Esophagus squamous epithelium (tissue), 5 donors: ENCODE measurements at regions not wholly inside any gene's neighbourhood (a gene's known extent, or its start where the extent isn't known, plus 50 kb on each side); places are given as distances from the start of the nearest gene placed in this dataset.

Experiments used
- DNase-seq: peaks from one replicate; lab custom pipeline; 2025; lab: John Stamatoyannopoulos, UW
- H3K27ac ChIP-seq, 4 donors: fragments of 200-600 bp; sonication (generic); one replicate each; pipeline ENCODE4 v1.5.1; 2016 to 2019; ENCODE audit warnings: mild to moderate bottlenecking in 1 of 4
- H3K27me3 ChIP-seq, 4 donors: fragments of 200-600 bp; sonication (generic); 1 replicate in 3 of 4; 2 replicates in 1 of 4; pipeline versions ENCODE4 v1.5.1 to v1.6.0; 2017 to 2021; ENCODE audit warnings: antibody characterized with exemption in 1 of 4
- H3K36me3 ChIP-seq, 3 donors: fragments of 200-600 bp; sonication (generic); one replicate each; pipeline ENCODE4 v1.5.1; 2016 to 2019
- H3K4me1 ChIP-seq, 3 donors: fragments of 200-600 bp; sonication (generic); one replicate each; pipeline ENCODE4 v1.5.1; 2017 to 2019
- H3K4me3 ChIP-seq, 4 donors: fragments of 200-600 bp; sonication (generic); 1 replicate in 3 of 4; 2 replicates in 1 of 4; pipeline ENCODE4 v1.5.1; 2016 to 2019; ENCODE audit warnings: mild to moderate bottlenecking in 2 of 4, moderate library complexity in 1 of 4
- H3K9me3 ChIP-seq, 3 donors: fragments of 200-600 bp; sonication (generic); one replicate each; pipeline ENCODE4 v1.5.1; 2016 to 2019
- CTCF ChIP-seq, 6 experiments: fragments of 450-650 bp in 4 of 6; fragments of 200-600 bp in 2 of 6; sonication (generic) in 2 of 6; IDR thresholded peaks; one replicate each; pipeline ENCODE4 v1.5.1; 2016 to 2019; ENCODE audit warnings: antibody characterized with exemption in 6 of 6, mild to moderate bottlenecking in 4 of 6, moderate library complexity in 4 of 6
- POLR2A ChIP-seq, 4 donors: fragments of 450-650 bp; IDR thresholded peaks; one replicate each; pipeline ENCODE4 v1.6.1; 2017; ENCODE audit warnings: antibody characterized with exemption in 4 of 4, mild to moderate bottlenecking in 4 of 4, moderate library complexity in 3 of 4
- WGBS, 2 donors: methylation state at CpG; one replicate each; pipeline ENCODE4 v1.1.5; 2018; 5-methylcytosine and 5-hydroxymethylcytosine counted together
- intact Hi-C: fragments of 100-400 bp; cut with DNase I; formaldehyde crosslinking; loops from one replicate; pipeline ENCODE4 v1.15.0; 2022
- donor health status: DM: yes; HTN: yes; CAD: no.

- whole genome bisulfite sequencing, 2 donors, result 38 to 60% methylated on average over 2 of the region's 2 CpGs
- H3K4me3 ChIP-seq, result no peak overlapping the region
- H3K9me3 ChIP-seq, result peaks cover 0 to 8% (median 7%) of the 10 kb centered on the region in 3 donors
- no peaks in the 10 kb centered on the region for H3K4me1 ChIP-seq
- intact Hi-C loops, result no loop called here
- DNase-seq, result no peak
- no peaks in the 10 kb centered on the region for H3K27me3 ChIP-seq
- TF ChIP-seq POLR2A (IDR thresholded peaks at IDR 0.05), result no peak
- TF ChIP-seq CTCF (IDR thresholded peaks at IDR 0.05), result no peak
- no peaks in the 10 kb centered on the region for H3K36me3 ChIP-seq
- H3K27ac ChIP-seq, result no peak overlapping the region
Observed at GRCh38 chr14:29316936-29317335, 550.3 kb downstream of the FOXG1 start.

- Histone ChIP-seq H3K9me3 (peaks cover 0 to 8% (median 7%) of the 10 kb centered on the region in 3 donors), H3K4me3 (no peak overlapping the region), H3K27me3 (no peaks in the 10 kb centered on the region), H3K27ac (no peak overlapping the region), H3K4me1 (no peaks in the 10 kb centered on the region), H3K36me3 (no peaks in the 10 kb centered on the region)
- TF ChIP-seq POLR2A (IDR thresholded peaks at IDR 0.05) (no peak), CTCF (IDR thresholded peaks at IDR 0.05) (no peak)
- intact Hi-C loops, result no loop called here
- WGBS, 2 donors, result 77 to 83% methylated on average over 1 of the region's 1 CpG
- no peak for DNase-seq
Observed at GRCh38 chr14:29317423-29317822, 550.8 kb downstream of the FOXG1 start.

- DNase-seq, result no peak
- peaks cover 0 to 7% (median 5%) of the 10 kb centered on the region in 3 donors for H3K9me3 ChIP-seq
- WGBS, 2 donors, result 67% methylated on average over 1 of the region's 1 CpG; no CpG with 5 or more reads in 1 of the 2 donors
- TF ChIP-seq CTCF (IDR thresholded peaks at IDR 0.05) (no peak), POLR2A (IDR thresholded peaks at IDR 0.05) (no peak)
- no peak overlapping the region for H3K4me3 ChIP-seq
- no peak overlapping the region for H3K27ac ChIP-seq
- H3K36me3 ChIP-seq, result no peaks in the 10 kb centered on the region
- no peaks in the 10 kb centered on the region for H3K27me3 ChIP-seq
- intact Hi-C loops, result no loop called here
- no peaks in the 10 kb centered on the region for H3K4me1 ChIP-seq
Observed at GRCh38 chr14:29320286-29320685, 553.7 kb downstream of the FOXG1 start.

GRCh38 chr14:29321646-29322045, 555.1 kb downstream of the FOXG1 start:
- H3K4me1 ChIP-seq, result no peaks in the 10 kb centered on the region
- no peak for DNase-seq
- H3K27me3 ChIP-seq, result no peaks in the 10 kb centered on the region
- H3K36me3 ChIP-seq, result no peaks in the 10 kb centered on the region
- TF ChIP-seq CTCF (IDR thresholded peaks at IDR 0.05), result no peak
- TF ChIP-seq POLR2A (IDR thresholded peaks at IDR 0.05), result no peak
- H3K4me3 ChIP-seq, result no peak overlapping the region
- intact Hi-C loops, result no loop called here
- H3K27ac ChIP-seq, result no peak overlapping the region
- peaks cover 0 to 7% (median 5%) of the 10 kb centered on the region in 3 donors for H3K9me3 ChIP-seq

- WGBS, 2 donors, result 80 to 86% methylated on average over 3 of the region's 3 CpGs
- no peak overlapping the region for H3K27ac ChIP-seq
- DNase-seq, result no peak
- TF ChIP-seq POLR2A (IDR thresholded peaks at IDR 0.05) (no peak), CTCF (IDR thresholded peaks at IDR 0.05) (no peak)
- H3K27me3 ChIP-seq, result no peaks in the 10 kb centered on the region
- H3K36me3 ChIP-seq, result no peaks in the 10 kb centered on the region
- H3K4me1 ChIP-seq, result no peaks in the 10 kb centered on the region
- no peaks in the 10 kb centered on the region for H3K9me3 ChIP-seq
- intact Hi-C loops, result no loop called here
- H3K4me3 ChIP-seq, result no peak overlapping the region
Observed at GRCh38 chr14:29339494-29340172, 573.0 kb downstream of the FOXG1 start.
